ENCODE measurements at regions not wholly inside any gene's neighbourhood (a gene's known extent, or its start where the extent isn't known, plus 50 kb on each side); places are given as distances from the start of the nearest gene placed in this dataset.

GRCh38 chr5:124870070-124870469, 123.6 kb upstream of the ZNF608 start:
- DNase-seq (ENCODE audit: low read depth), result no peak
- H3K36me3 ChIP-seq (ENCODE audit: control insufficient read depth, insufficient read depth, low read length), result no peaks in the 10 kb centered on the region

GRCh38 chr5:124871303-124871702, 124.9 kb upstream of the ZNF608 start:
- DNase-seq (ENCODE audit: low read depth), result no peak
- Histone ChIP-seq H3K4me3 (ENCODE audit: low read depth, low read length) (no peak overlapping the region), H3K36me3 (ENCODE audit: control insufficient read depth, insufficient read depth, low read length) (no peaks in the 10 kb centered on the region), H3K27me3 (ENCODE audit: control insufficient read depth, insufficient read depth, low read length) (no peaks in the 10 kb centered on the region)
- no peak for TF ChIP-seq CTCF (IDR thresholded peaks at IDR 0.05; ENCODE audit: insufficient read depth, low read length, poor library complexity, severe bottlenecking)

More at GRCh38 chr5:124870070-124870469, 123.6 kb upstream of the ZNF608 start:
- TF ChIP-seq CTCF (IDR thresholded peaks at IDR 0.05; ENCODE audit: insufficient read depth, low read length, poor library complexity, severe bottlenecking), result no peak
- no peak overlapping the region for H3K4me3 ChIP-seq (ENCODE audit: low read depth, low read length)
- no peaks in the 10 kb centered on the region for H3K27me3 ChIP-seq (ENCODE audit: control insufficient read depth, insufficient read depth, low read length)

- TF ChIP-seq CTCF (IDR thresholded peaks at IDR 0.05; ENCODE audit: insufficient read depth, low read length, poor library complexity, severe bottlenecking), result no peak
- no peak for DNase-seq (ENCODE audit: low read depth)
- no peaks in the 10 kb centered on the region for H3K36me3 ChIP-seq (ENCODE audit: control insufficient read depth, insufficient read depth, low read length)
- H3K4me3 ChIP-seq (ENCODE audit: low read depth, low read length), result no peak overlapping the region
- no peaks in the 10 kb centered on the region for H3K27me3 ChIP-seq (ENCODE audit: control insufficient read depth, insufficient read depth, low read length)
Measured at GRCh38 chr5:124872086-124872485, 125.6 kb upstream of the ZNF608 start.

GRCh38 chr5:124872615-124873014, 126.2 kb upstream of the ZNF608 start:
- no peaks in the 10 kb centered on the region for H3K36me3 ChIP-seq (ENCODE audit: control insufficient read depth, insufficient read depth, low read length)
- no peak for TF ChIP-seq CTCF (IDR thresholded peaks at IDR 0.05; ENCODE audit: insufficient read depth, low read length, poor library complexity, severe bottlenecking)

GRCh38 chr5:124873188-124873587, 126.7 kb upstream of the ZNF608 start:
- TF ChIP-seq CTCF (IDR thresholded peaks at IDR 0.05; ENCODE audit: insufficient read depth, low read length, poor library complexity, severe bottlenecking), result no peak
- H3K4me3 ChIP-seq (ENCODE audit: low read depth, low read length), result no peak overlapping the region
- H3K27me3 ChIP-seq (ENCODE audit: control insufficient read depth, insufficient read depth, low read length), result no peaks in the 10 kb centered on the region
- H3K36me3 ChIP-seq (ENCODE audit: control insufficient read depth, insufficient read depth, low read length), result no peaks in the 10 kb centered on the region
- DNase-seq (ENCODE audit: low read depth), result no peak

More at GRCh38 chr5:124872615-124873014, 126.2 kb upstream of the ZNF608 start:
- DNase-seq (ENCODE audit: low read depth), result no peak
- H3K27me3 ChIP-seq (ENCODE audit: control insufficient read depth, insufficient read depth, low read length), result no peaks in the 10 kb centered on the region
- H3K4me3 ChIP-seq (ENCODE audit: low read depth, low read length), result no peak overlapping the region

- Histone ChIP-seq H3K4me3 (ENCODE audit: low read depth, low read length) (no peak overlapping the region), H3K36me3 (ENCODE audit: control insufficient read depth, insufficient read depth, low read length) (no peaks in the 10 kb centered on the region), H3K27me3 (ENCODE audit: control insufficient read depth, insufficient read depth, low read length) (no peaks in the 10 kb centered on the region)
- TF ChIP-seq CTCF (IDR thresholded peaks at IDR 0.05; ENCODE audit: insufficient read depth, low read length, poor library complexity, severe bottlenecking), result no peak
- no peak for DNase-seq (ENCODE audit: low read depth)
Measured at GRCh38 chr5:124873713-124874112, 127.3 kb upstream of the ZNF608 start.

Measured in kidney epithelial cell (primary cell).